HEK293T (cell line): ENCODE measurements at regions not wholly inside any gene's neighbourhood (a gene's known extent, or its start where the extent isn't known, plus 50 kb on each side); places are given as distances from the start of the nearest gene placed in this dataset.

Experiments used
- CTCF ChIA-PET: fragments of 350-600 bp; formaldehyde crosslinking; extraction: SDS; loops from one replicate; lab custom pipeline; 2021; ENCODE audit warnings: antibody characterized with exemption, inconsistent platforms; lab: Yijun Ruan, JAX
- POLR2A ChIA-PET: fragments of 350-600 bp; formaldehyde crosslinking; extraction: SDS; loops from one replicate; lab custom pipeline; 2020; ENCODE audit warnings: antibody characterized with exemption, inconsistent platforms; lab: Yijun Ruan, JAX
- DNase-seq: peaks from one replicate; pipeline ENCODE4 v3.0.0; 2012; ENCODE audit warnings: mixed read lengths; ENCODE audit errors: extremely low spot score
- ARNT ChIP-seq: fragments of 450-650 bp; IDR thresholded peaks from 2 replicates; pipeline ENCODE4 v1.6.1; 2017; ENCODE audit warnings: mild to moderate bottlenecking
- BHLHE40 ChIP-seq: fragments of 450-650 bp; IDR thresholded peaks from 2 replicates; pipeline ENCODE4 v1.6.1; 2016; ENCODE audit warnings: mild to moderate bottlenecking, moderate library complexity, borderline replicate concordance
- CTBP1 ChIP-seq: fragments of 450-650 bp; IDR thresholded peaks from 2 replicates; pipeline ENCODE4 v1.6.1; 2016; ENCODE audit warnings: borderline replicate concordance
- ELF4 ChIP-seq: fragments of 450-650 bp; IDR thresholded peaks from 2 replicates; pipeline ENCODE4 v1.6.1; 2017; ENCODE audit warnings: antibody characterized with exemption
- FOXA1 ChIP-seq: fragments of 450-650 bp; IDR thresholded peaks from 2 replicates; pipeline ENCODE4 v1.6.1; 2016; ENCODE audit warnings: mild to moderate bottlenecking
- FOXK2 ChIP-seq: fragments of 450-650 bp; IDR thresholded peaks from 2 replicates; pipeline ENCODE4 v1.6.1; 2016; ENCODE audit warnings: mild to moderate bottlenecking
- FOXM1 ChIP-seq: fragments of 450-650 bp; IDR thresholded peaks from 2 replicates; pipeline ENCODE4 v1.6.1; 2017; ENCODE audit warnings: mild to moderate bottlenecking, borderline replicate concordance
- HDGF ChIP-seq: fragments of 450-650 bp; IDR thresholded peaks from 2 replicates; pipeline ENCODE4 v1.6.1; 2017; ENCODE audit warnings: antibody characterized with exemption, borderline replicate concordance
- L3MBTL2 ChIP-seq: fragments of 450-650 bp; conservative IDR thresholded peaks from 2 replicates; pipeline ENCODE4 v1.6.1; 2016; ENCODE audit warnings: mild to moderate bottlenecking
- LEF1 ChIP-seq: fragments of 450-650 bp; IDR thresholded peaks from 2 replicates; pipeline ENCODE4 v1.6.1; 2017; ENCODE audit warnings: mild to moderate bottlenecking, borderline replicate concordance
- NFRKB ChIP-seq: fragments of 450-650 bp; IDR thresholded peaks from 2 replicates; pipeline ENCODE4 v1.6.1; 2016; ENCODE audit warnings: mild to moderate bottlenecking, moderate library complexity
- SP1 ChIP-seq: fragments of 450-650 bp; IDR thresholded peaks from 2 replicates; pipeline ENCODE4 v1.6.1; 2017
- SUZ12 ChIP-seq: fragments of 450-650 bp; IDR thresholded peaks from 2 replicates; pipeline ENCODE4 v1.6.1; 2016; ENCODE audit warnings: mild to moderate bottlenecking
- TARDBP ChIP-seq: fragments of 450-650 bp; IDR thresholded peaks from 2 replicates; pipeline ENCODE4 v1.6.1; 2016
- ZNF384 ChIP-seq: fragments of 450-650 bp; IDR thresholded peaks from 2 replicates; pipeline ENCODE4 v1.6.1; 2016
- TF ChIP-seq, protein P1 (sequence below): fragments of 450-650 bp; IDR thresholded peaks from 2 replicates; pipeline ENCODE4 v1.6.1; 2016

DNA sequence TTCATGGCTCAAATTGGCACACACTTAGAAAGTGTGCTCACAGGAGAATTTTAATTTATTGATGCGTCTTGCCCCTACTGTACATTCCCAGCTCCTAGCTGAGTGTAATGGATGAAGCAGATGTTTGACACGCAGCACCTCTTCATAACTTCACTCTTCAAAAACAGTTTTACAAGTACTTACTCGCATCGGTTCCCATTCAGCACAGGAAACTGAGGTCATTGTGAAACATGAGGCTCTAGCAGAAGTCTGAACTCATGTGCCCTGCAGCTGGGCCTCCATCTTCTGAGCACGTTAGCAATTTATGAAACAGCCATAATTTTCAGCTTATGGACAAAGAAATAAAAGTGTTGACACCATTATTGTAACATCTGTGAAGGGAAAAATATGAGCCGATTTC lies 558.9 kb upstream of the MGMT start:
- DNase-seq: no peak
- ChIA-PET CTCF (no interaction called here), POLR2A (no interaction called here)
- TF ChIP-seq ARNT (no peak), BHLHE40 (no peak), L3MBTL2 (no peak), TARDBP (no peak), HDGF (no peak), FOXM1 (no peak), SP1 (no peak), ELF4 (no peak), LEF1 (no peak), ZNF384 (no peak), CTBP1 (no peak), FOXA1 (no peak)
- TF ChIP-seq, protein P1, sequence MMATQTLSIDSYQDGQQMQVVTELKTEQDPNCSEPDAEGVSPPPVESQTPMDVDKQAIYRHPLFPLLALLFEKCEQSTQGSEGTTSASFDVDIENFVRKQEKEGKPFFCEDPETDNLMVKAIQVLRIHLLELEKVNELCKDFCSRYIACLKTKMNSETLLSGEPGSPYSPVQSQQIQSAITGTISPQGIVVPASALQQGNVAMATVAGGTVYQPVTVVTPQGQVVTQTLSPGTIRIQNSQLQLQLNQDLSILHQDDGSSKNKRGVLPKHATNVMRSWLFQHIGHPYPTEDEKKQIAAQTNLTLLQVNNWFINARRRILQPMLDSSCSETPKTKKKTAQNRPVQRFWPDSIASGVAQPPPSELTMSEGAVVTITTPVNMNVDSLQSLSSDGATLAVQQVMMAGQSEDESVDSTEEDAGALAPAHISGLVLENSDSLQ: no peak

DNA sequence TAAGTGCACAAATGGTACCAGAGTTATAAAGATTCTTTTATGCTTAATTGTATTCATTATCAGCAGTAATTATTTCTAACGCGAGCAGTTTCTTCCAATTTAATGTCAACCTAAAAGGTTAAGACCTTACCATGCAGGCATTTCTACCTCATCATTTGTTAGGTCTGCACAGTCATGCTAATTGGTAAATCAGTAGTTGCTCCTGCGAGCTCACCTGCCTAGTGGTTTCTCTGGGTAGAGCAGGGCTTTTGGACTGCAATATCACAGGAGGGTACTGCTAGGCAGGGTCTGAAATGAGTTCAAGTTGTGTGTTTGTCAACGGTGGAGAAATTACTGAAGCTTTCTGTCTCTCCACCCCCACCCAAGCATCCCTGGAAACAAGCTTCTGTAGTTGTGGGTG lies 558.5 kb upstream of the MGMT start:
- DNase-seq: no peak
- ChIA-PET POLR2A (no interaction called here), CTCF (no interaction called here)
- TF ChIP-seq BHLHE40 (no peak), FOXK2 (no peak), HDGF (no peak), TARDBP (no peak), L3MBTL2 (no peak), FOXA1 (no peak)

DNA sequence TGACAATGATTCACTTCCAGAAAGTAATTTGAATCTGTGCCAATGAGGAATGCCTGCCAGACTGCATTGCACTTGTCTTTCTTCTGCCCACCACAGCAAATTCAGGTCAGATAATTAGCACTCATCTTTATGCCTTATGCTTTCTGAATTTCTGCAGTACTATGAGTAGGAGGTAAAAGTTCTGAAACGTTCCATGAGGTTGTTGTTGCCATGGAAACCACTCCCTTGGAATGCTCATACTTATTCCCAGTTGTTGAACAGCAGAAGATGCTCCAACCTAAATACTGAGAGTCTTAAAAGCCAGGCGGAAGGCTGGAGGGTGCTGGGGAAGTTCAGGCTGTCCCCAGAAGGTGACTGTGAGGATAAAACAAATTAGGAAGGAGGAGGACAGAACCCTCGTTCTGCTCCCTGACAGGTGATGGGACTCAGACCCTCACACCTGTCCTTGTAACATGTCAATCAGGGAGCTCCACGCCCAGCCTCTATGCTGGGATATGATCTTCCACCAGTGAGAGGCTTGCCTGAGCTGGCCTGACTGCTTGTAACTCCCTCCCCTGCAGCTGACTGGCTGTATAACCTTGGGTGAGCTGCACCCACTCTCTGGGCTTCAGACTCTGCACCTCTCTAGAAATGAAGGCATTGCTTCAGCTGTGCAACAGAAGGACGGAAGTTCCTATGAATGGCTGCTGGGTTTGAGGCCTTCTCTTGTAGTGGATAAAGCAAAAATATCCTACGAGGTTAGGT lies 554.3 kb upstream of the MGMT start:
- POLR2A ChIA-PET: no interaction called here
- CTCF ChIA-PET: no interaction called here
- TF ChIP-seq FOXA1 (no peak), LEF1 (no peak), SP1 (no peak), ZNF384 (no peak), HDGF (no peak), TARDBP (no peak), BHLHE40 (no peak), ARNT (no peak), CTBP1 (no peak), NFRKB (no peak), SUZ12 (no peak), FOXK2 (no peak), ELF4 (no peak), L3MBTL2 (no peak), FOXM1 (no peak)

GRCh38 chr10:128914681-128915080 lies 552.4 kb upstream of the MGMT start:
- POLR2A ChIA-PET: no interaction called here

More for the DNA sequence above, 554.3 kb upstream of the MGMT start:
- DNase-seq: no peak

DNA sequence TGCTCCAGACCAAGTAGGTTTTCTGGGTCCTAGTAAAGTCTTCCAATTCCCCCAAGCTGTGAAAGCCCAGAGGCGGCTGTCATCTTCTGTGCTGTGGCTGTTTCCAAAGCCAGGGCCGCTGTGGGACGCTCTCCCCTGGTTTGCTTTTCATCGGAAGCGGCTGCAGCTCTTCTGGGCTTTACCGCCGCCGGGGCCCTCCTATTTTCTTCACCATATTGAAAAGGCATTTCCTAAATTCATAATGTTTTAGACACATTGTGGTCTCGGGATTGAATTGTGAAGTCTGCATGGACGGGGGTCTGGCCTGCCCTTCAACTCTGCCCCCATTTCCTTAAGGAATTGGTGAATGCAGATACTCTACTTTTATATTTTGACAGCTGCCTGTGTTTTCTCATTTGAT lies 551.4 kb upstream of the MGMT start:
- POLR2A ChIA-PET: no interaction called here
- CTCF ChIA-PET: no interaction called here
- no peak for DNase-seq
- TF ChIP-seq HDGF: no peak
- TF ChIP-seq SP1: no peak
- TF ChIP-seq, protein P1: no peak
- no peak for TF ChIP-seq SUZ12
- no peak for TF ChIP-seq CTBP1
- TF ChIP-seq LEF1: no peak
- no peak for TF ChIP-seq ZNF384

More at GRCh38 chr10:128914681-128915080, 552.4 kb upstream of the MGMT start:
- CTCF ChIA-PET: no interaction called here
- no peak for TF ChIP-seq FOXK2
- no peak for TF ChIP-seq ZNF384
- no peak for TF ChIP-seq TARDBP
- TF ChIP-seq CTBP1: no peak
- no peak for TF ChIP-seq L3MBTL2
- TF ChIP-seq ARNT: no peak
- no peak for TF ChIP-seq ELF4
- no peak for TF ChIP-seq HDGF
- TF ChIP-seq SP1: no peak
- no peak for DNase-seq

- DNase-seq: no peak
- TF ChIP-seq FOXA1: no peak
- no peak for TF ChIP-seq NFRKB
- no peak for TF ChIP-seq BHLHE40
- TF ChIP-seq FOXK2: no peak
- TF ChIP-seq SP1: no peak
- TF ChIP-seq ARNT: no peak
- TF ChIP-seq, protein P1: no peak
- no peak for TF ChIP-seq L3MBTL2
- TF ChIP-seq LEF1: no peak
- TF ChIP-seq HDGF: no peak
- no peak for TF ChIP-seq FOXM1
- TF ChIP-seq ZNF384: no peak
- no peak for TF ChIP-seq SUZ12
- no peak for TF ChIP-seq CTBP1
- TF ChIP-seq TARDBP: no peak
- TF ChIP-seq ELF4: no peak
- POLR2A ChIA-PET: no interaction called here
- CTCF ChIA-PET: no interaction called here
Measured at GRCh38 chr10:128916383-128916782, 550.7 kb upstream of the MGMT start.
